HG03460 (cell line): ENCODE measurements at regions not wholly inside any gene's neighbourhood (a gene's known extent, or its start where the extent isn't known, plus 50 kb on each side); places are given as distances from the start of the nearest gene placed in this dataset.
"Not testable (repeated sequence)": the region's sequence is repeated elsewhere in the genome, so short reads cannot be mapped to it uniquely, and the experiment has no call there.

Source experiments
- ATAC-seq: cut with Tn5 transposase; IDR thresholded peaks from one replicate; pipeline ENCODE4 v1.9.1; 2021; ENCODE audit not compliant: unreplicated experiment

- no peak for ATAC-seq
Measured at GRCh38 chr3:178967177-178967532, 104.5 kb downstream of the ZMAT3 start.

GRCh38 chr3:178966299-178967176 lies 105.1 kb downstream of the ZMAT3 start:
- peak; percentile 52 for ATAC-seq

GRCh38 chr3:178964551-178964950 lies 107.1 kb downstream of the ZMAT3 start:
- ATAC-seq: no peak

- ATAC-seq: no peak
Measured at GRCh38 chr3:178960918-178961317, 110.7 kb downstream of the ZMAT3 start.

GRCh38 chr3:178960181-178960580 lies 111.4 kb downstream of the ZMAT3 start:
- ATAC-seq: no peak

GRCh38 chr3:178950676-178951075 lies 120.9 kb downstream of the ZMAT3 start:
- no peak for ATAC-seq

GRCh38 chr3:178949896-178950295 lies 121.7 kb downstream of the ZMAT3 start:
- ATAC-seq: no peak

- no peak for ATAC-seq
Measured at GRCh38 chr3:178948546-178948945, 123.1 kb downstream of the ZMAT3 start.

- no peak for ATAC-seq
Measured at GRCh38 chr3:178947738-178948137, 123.9 kb downstream of the ZMAT3 start.

GRCh38 chr3:178942261-178942660 lies 129.3 kb downstream of the ZMAT3 start:
- not testable (repeated sequence) for ATAC-seq

- ATAC-seq: no peak
Measured at GRCh38 chr3:178930116-178930515, 141.5 kb downstream of the ZMAT3 start.

- no peak for ATAC-seq
Measured at GRCh38 chr3:178916223-178916622, 155.4 kb downstream of the ZMAT3 start.

- peak; percentile 83 for ATAC-seq
Measured at GRCh38 chr3:178915365-178915764, 156.2 kb downstream of the ZMAT3 start.

GRCh38 chr3:178907081-178907480 lies 164.5 kb downstream of the ZMAT3 start:
- ATAC-seq: no peak

- ATAC-seq: no peak
Measured at GRCh38 chr3:178901204-178901603, 170.4 kb downstream of the ZMAT3 start.

GRCh38 chr3:178900029-178900646 lies 171.5 kb downstream of the ZMAT3 start:
- ATAC-seq: no peak

- ATAC-seq: no peak
Measured at GRCh38 chr3:178895178-178895789, 176.3 kb downstream of the ZMAT3 start.
